ENCODE measurements at regions not wholly inside any gene's neighbourhood (a gene's known extent, or its start where the extent isn't known, plus 50 kb on each side); places are given as distances from the start of the nearest gene placed in this dataset.

DNA sequence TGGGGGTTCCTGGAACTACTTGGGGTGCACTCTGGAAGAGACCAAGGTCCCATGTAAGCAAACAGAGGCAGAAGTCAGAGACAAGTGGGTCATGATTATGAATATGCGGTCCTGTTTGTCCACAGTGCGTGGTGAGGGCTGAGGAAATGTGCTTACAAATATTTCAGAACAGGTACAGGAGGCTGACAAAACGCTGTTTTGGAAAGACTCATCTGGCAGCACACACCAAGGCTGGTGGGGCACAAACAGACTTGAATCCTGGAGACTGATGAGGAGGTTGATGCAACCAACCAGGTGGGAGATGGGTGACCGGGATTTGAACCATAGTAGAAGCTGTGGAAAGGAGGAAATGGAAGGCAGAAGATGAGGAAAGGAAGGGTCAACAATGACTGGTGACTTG is 83.8 kb downstream of the ADRB2 start:
- TF ChIP-seq POLR2A (IDR thresholded peaks at IDR 0.05; ENCODE audit: low read length) (no peak), GATA1 (IDR thresholded peaks at IDR 0.05; ENCODE audit: low read depth, low read length) (no peak)

Measured in erythroblast (primary cell).